NCI-H446 treated with DMSO at 0.1 percent for 48 hours (cell line): ENCODE measurements at regions not wholly inside any gene's neighbourhood (a gene's known extent, or its start where the extent isn't known, plus 50 kb on each side); places are given as distances from the start of the nearest gene placed in this dataset.

Source experiments
- DNase-seq: peaks from one replicate; lab custom pipeline; 2025; lab: John Stamatoyannopoulos, UW

- DNase-seq: no peak
These were observed 149.5 kb downstream of the PCSK1 start for GRCh38 chr5:96283589-96283988.

GRCh38 chr5:96282020-96282419 is 151.0 kb downstream of the PCSK1 start:
- DNase-seq: no peak

- DNase-seq: no peak
These were observed 152.1 kb downstream of the PCSK1 start for GRCh38 chr5:96280946-96281393.

- no peak for DNase-seq
These were observed 153.1 kb downstream of the PCSK1 start for GRCh38 chr5:96279801-96280542.

GRCh38 chr5:96278981-96279380 is 154.1 kb downstream of the PCSK1 start:
- no peak for DNase-seq

GRCh38 chr5:96275051-96275450 is 158.0 kb downstream of the PCSK1 start:
- no peak for DNase-seq

- no peak for DNase-seq
These were observed 167.6 kb downstream of the PCSK1 start for GRCh38 chr5:96265487-96265886.

- DNase-seq: no peak
These were observed 169.0 kb downstream of the PCSK1 start for GRCh38 chr5:96264047-96264446.

GRCh38 chr5:96262105-96262504 is 170.9 kb downstream of the PCSK1 start:
- no peak for DNase-seq

- DNase-seq: no peak
These were observed 173.0 kb downstream of the PCSK1 start for GRCh38 chr5:96260009-96260408.

- DNase-seq: no peak
These were observed 173.8 kb downstream of the PCSK1 start for GRCh38 chr5:96259151-96259772.

- DNase-seq: no peak
These were observed 174.4 kb downstream of the PCSK1 start for GRCh38 chr5:96258692-96259091.

- no peak for DNase-seq
These were observed 175.1 kb downstream of the PCSK1 start for GRCh38 chr5:96257904-96258303.

GRCh38 chr5:96256795-96257470 is 176.1 kb downstream of the PCSK1 start:
- DNase-seq: peak; percentile 18

- no peak for DNase-seq
These were observed 177.9 kb downstream of the PCSK1 start for GRCh38 chr5:96254980-96255691.

GRCh38 chr5:96253140-96253539 is 179.9 kb downstream of the PCSK1 start:
- peak; percentile 9 for DNase-seq

GRCh38 chr5:96252596-96252995 is 180.5 kb downstream of the PCSK1 start:
- DNase-seq: no peak

- DNase-seq: no peak
These were observed 182.3 kb downstream of the PCSK1 start for GRCh38 chr5:96250782-96251181.

- no peak for DNase-seq
These were observed 184.9 kb downstream of the PCSK1 start for GRCh38 chr5:96248131-96248530.

- DNase-seq: no peak
These were observed 185.3 kb downstream of the PCSK1 start for GRCh38 chr5:96247708-96248107.

GRCh38 chr5:96247097-96247701 is 185.8 kb downstream of the PCSK1 start:
- peak; percentile 96 for DNase-seq
